Right lobe of liver (tissue), 6 donors: ENCODE measurements at regions not wholly inside any gene's neighbourhood (a gene's known extent, or its start where the extent isn't known, plus 50 kb on each side); places are given as distances from the start of the nearest gene placed in this dataset.

Experiments used
- ATAC-seq, 4 donors: fragments of 200-7000 bp; cut with Tn5 transposase; one replicate each; pipeline ENCODE4 v1.9.1; 2020; ENCODE audit warnings: mild to moderate bottlenecking in 4 of 4, moderate library complexity in 4 of 4
- DNase-seq, 3 donors: peaks; one replicate each; pipeline ENCODE4 v3.0.0-alpha.2; 2020
- H3K27ac ChIP-seq, 3 donors: fragments of 200-600 bp; one replicate each; pipeline ENCODE4 v1.8.0; 2022
- H3K27me3 ChIP-seq, 2 donors: fragments of 200-600 bp; one replicate each; pipeline ENCODE4 v1.8.0; 2022
- H3K36me3 ChIP-seq, 4 donors: fragments of 200-600 bp; sonication (generic) in 1 of 4; one replicate each; pipeline versions ENCODE4 v1.5.1 to v1.8.0; 2017 to 2022; ENCODE audit warnings: control low read depth in 1 of 4
- H3K4me1 ChIP-seq, 4 donors: fragments of 200-600 bp; sonication (generic) in 1 of 4; one replicate each; pipeline versions ENCODE4 v1.5.1 to v1.8.0; 2017 to 2022; ENCODE audit warnings: control low read depth in 1 of 4
- H3K4me3 ChIP-seq, 3 donors: fragments of 200-600 bp; one replicate each; pipeline ENCODE4 v1.8.0; 2022
- H3K9me3 ChIP-seq, 4 donors: fragments of 200-600 bp; sonication (generic) in 1 of 4; one replicate each; pipeline versions ENCODE4 v1.5.1 to v1.8.0; 2017 to 2022; ENCODE audit warnings: control low read depth in 1 of 4
- POLR2A ChIP-seq: fragments of 450-650 bp; IDR thresholded peaks from one replicate; pipeline ENCODE4 v1.6.1; 2017; ENCODE audit warnings: antibody characterized with exemption, mild to moderate bottlenecking
- WGBS: methylation state at CpG from one replicate; pipeline ENCODE4 v1.1.6; 2018; ENCODE audit warnings: low coverage, low lambda C conversion rate; ENCODE audit not compliant: insufficient coverage; ENCODE audit errors: missing lambda C conversion rate; 5-methylcytosine and 5-hydroxymethylcytosine counted together
- intact Hi-C, 2 donors: fragments of 100-400 bp; cut with DNase I; formaldehyde crosslinking; loops; one replicate each; pipeline versions ENCODE4 v1.11.2 to v1.14.1; 2022
- TF ChIP-seq, protein P1 (sequence below), 4 donors: fragments of 200-600 bp in 3 of 4; fragments of 450-650 bp in 1 of 4; IDR thresholded peaks; one replicate each; pipeline versions ENCODE4 v1.5.1 to v1.8.0; 2016 to 2022; ENCODE audit warnings: antibody characterized with exemption in 4 of 4, mild to moderate bottlenecking in 2 of 4
- donor health status: DM: no; HTN: yes; CAD: no.
- donor health status: DM: no; HTN: no; CAD: no.
- donor health status: DM: no; HTN: no; CAD: no.
- donor health status: DM: no; HTN: yes; CAD: no.
- donor health status: DM: no; HTN: yes; CAD: no.

DNA sequence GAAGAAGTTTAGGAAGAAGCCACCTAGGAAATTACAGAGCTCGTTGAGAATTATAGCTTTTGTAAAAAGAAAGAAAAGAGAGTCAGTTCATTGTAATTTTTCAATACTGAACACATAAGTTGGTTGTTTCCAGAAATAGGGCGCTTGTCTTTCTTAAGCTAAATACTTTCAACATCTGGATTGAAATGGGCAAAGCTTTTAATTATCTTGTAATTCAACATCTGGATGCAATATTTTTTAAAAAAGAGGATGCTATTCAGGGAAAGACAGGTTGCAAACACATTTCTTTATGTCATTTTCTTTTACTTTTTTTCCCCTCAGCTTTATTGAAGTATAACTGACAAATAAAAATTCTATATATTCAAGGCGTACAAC lies 100.7 kb upstream of the TRPC7 start:
- intact Hi-C loops = no loop called here
- Histone ChIP-seq H3K4me3 (no peak overlapping the region), H3K4me1 (no peaks in the 10 kb centered on the region), H3K27me3 (no peaks in the 10 kb centered on the region), H3K36me3 (no peaks in the 10 kb centered on the region), H3K9me3 (no peaks in the 10 kb centered on the region), H3K27ac (no peak overlapping the region)
- TF ChIP-seq POLR2A = no peak
- TF ChIP-seq, protein P1, sequence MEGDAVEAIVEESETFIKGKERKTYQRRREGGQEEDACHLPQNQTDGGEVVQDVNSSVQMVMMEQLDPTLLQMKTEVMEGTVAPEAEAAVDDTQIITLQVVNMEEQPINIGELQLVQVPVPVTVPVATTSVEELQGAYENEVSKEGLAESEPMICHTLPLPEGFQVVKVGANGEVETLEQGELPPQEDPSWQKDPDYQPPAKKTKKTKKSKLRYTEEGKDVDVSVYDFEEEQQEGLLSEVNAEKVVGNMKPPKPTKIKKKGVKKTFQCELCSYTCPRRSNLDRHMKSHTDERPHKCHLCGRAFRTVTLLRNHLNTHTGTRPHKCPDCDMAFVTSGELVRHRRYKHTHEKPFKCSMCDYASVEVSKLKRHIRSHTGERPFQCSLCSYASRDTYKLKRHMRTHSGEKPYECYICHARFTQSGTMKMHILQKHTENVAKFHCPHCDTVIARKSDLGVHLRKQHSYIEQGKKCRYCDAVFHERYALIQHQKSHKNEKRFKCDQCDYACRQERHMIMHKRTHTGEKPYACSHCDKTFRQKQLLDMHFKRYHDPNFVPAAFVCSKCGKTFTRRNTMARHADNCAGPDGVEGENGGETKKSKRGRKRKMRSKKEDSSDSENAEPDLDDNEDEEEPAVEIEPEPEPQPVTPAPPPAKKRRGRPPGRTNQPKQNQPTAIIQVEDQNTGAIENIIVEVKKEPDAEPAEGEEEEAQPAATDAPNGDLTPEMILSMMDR (IDR thresholded peaks at IDR 0.05) = no peak
- WGBS = 43% methylated on average over 3 of the region's 3 CpGs
- ATAC-seq (no peak), DNase-seq (no peak)

DNA sequence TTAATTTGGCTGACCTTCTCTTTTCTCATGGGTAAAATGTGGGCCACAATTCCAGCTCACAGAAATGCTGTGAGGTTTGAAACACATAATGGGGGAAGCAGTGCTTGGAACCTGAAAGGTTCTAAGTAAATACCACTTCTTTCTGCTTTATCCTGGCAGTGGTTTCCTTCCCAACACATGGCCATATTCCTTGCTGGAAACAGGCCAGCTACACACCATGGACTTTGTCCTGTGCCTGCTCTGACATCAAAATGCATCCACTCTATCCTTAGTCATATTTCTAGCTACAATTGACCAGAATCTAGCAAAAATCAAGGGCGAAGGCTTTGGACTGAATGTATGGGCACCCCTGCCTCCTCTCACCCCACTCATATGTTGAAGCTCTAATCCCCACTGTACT lies 93.1 kb upstream of the TRPC7 start:
- intact Hi-C loops = no loop called here
- ATAC-seq = no peak
- no peak for DNase-seq
- no peaks in the 10 kb centered on the region for H3K4me1 ChIP-seq
- WGBS = 83% methylated on average over 1 of the region's 1 CpG
- H3K27me3 ChIP-seq = no peaks in the 10 kb centered on the region
- H3K9me3 ChIP-seq = no peaks in the 10 kb centered on the region
- no peak overlapping the region for H3K4me3 ChIP-seq
- H3K27ac ChIP-seq = no peak overlapping the region
- TF ChIP-seq POLR2A = no peak
- TF ChIP-seq, protein P1 (IDR thresholded peaks at IDR 0.05) = no peak
- H3K36me3 ChIP-seq = no peaks in the 10 kb centered on the region

DNA sequence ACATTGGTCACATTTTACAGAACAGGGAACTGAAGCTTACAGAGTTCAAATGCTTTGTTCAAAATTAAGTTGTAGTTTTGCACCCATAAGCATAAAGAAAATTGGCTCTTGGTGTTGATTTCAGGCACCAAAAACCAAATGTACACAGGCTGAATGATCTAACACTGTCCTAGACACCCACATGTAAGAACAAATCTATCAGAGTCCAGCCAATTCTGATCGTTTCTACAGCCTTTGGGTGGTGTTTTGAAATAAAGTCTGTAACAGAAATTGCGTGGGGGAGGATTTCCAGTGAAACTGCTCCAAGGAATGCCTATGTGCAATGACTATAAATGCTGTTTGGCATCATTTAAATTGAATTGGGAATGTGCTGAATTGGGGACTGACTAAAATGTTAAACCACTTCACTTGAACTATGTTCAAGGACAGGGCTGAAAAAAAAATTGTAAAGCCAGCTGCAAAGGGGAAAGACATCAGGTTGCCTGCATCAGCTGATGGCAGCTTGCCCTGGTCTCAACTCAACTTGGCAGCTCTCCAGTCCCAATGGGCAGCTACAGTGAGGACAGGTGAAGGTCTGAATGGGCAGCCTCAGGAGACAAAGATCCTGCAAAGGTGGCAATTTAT lies 92.2 kb upstream of the TRPC7 start:
- H3K9me3 ChIP-seq = no peaks in the 10 kb centered on the region
- DNase-seq (peak; percentile 50 to 78 (median 68)), ATAC-seq (peak; percentile 33 to 85 (median 62))
- H3K4me1 ChIP-seq = no peaks in the 10 kb centered on the region
- H3K36me3 ChIP-seq = no peaks in the 10 kb centered on the region
- H3K4me3 ChIP-seq = no peak overlapping the region
- no peak overlapping the region for H3K27ac ChIP-seq
- 20% methylated on average over 2 of the region's 2 CpGs for WGBS
- H3K27me3 ChIP-seq = no peaks in the 10 kb centered on the region
- intact Hi-C loops = no loop called here
- TF ChIP-seq POLR2A = no peak
- TF ChIP-seq, protein P1 (IDR thresholded peaks at IDR 0.05) = no peak

DNA sequence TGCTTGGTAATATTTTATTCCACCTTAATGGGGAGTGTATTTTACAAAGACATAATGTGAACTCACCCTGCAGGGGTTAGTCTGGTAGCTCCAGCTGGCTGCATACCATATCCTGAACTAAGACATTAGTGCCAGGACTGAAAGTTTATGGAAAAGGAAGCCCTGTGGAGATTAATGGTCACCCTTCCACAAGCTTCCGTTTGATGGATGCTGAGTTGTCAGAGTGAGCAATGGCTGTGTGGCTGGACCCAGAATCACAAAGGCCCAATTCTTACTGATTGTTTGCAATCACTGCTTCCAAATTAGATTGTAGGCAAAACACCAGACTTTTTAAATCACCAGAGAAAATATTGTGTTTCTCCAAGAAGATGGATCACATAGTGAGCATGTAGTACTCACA lies 90.1 kb upstream of the TRPC7 start:
- no peaks in the 10 kb centered on the region for H3K36me3 ChIP-seq
- H3K9me3 ChIP-seq = no peaks in the 10 kb centered on the region
- no peaks in the 10 kb centered on the region for H3K27me3 ChIP-seq
- no peak overlapping the region for H3K4me3 ChIP-seq
- ATAC-seq (no peak), DNase-seq (no peak)
- WGBS = 50% methylated on average over 1 of the region's 1 CpG
- intact Hi-C loops = no loop called here
- TF ChIP-seq, protein P1 (IDR thresholded peaks at IDR 0.05) = no peak
- no peak for TF ChIP-seq POLR2A
- no peak overlapping the region for H3K27ac ChIP-seq
- H3K4me1 ChIP-seq = no peaks in the 10 kb centered on the region
